Peyer's patch (tissue), 4 donors: ENCODE measurements at regions not wholly inside any gene's neighbourhood (a gene's known extent, or its start where the extent isn't known, plus 50 kb on each side); places are given as distances from the start of the nearest gene placed in this dataset.

ENCODE experiments used
- DNase-seq, 3 donors: peaks; one replicate each; pipeline ENCODE4 v3.0.0-alpha.2; 2017 to 2019
- H3K27ac ChIP-seq, 4 donors: fragments of 200-600 bp; sonication (generic); one replicate each; pipeline ENCODE4 v1.5.1; 2016 to 2019
- H3K27me3 ChIP-seq, 2 donors: fragments of 200-600 bp; sonication (generic); one replicate each; pipeline ENCODE4 v1.5.1; 2019
- H3K36me3 ChIP-seq, 3 donors: fragments of 200-600 bp; sonication (generic); one replicate each; pipeline ENCODE4 v1.5.1; 2016 to 2019
- H3K4me1 ChIP-seq, 4 donors: fragments of 200-600 bp; sonication (generic); one replicate each; pipeline ENCODE4 v1.5.1; 2016 to 2019
- H3K4me3 ChIP-seq, 4 donors: fragments of 200-600 bp; sonication (generic); 1 replicate in 3 of 4; 2 replicates in 1 of 4; pipeline ENCODE4 v1.5.1; 2016 to 2019; ENCODE audit warnings: mild to moderate bottlenecking in 1 of 4
- H3K9me3 ChIP-seq, 4 donors: fragments of 200-600 bp; sonication (generic); one replicate each; pipeline ENCODE4 v1.5.1; 2016 to 2019; ENCODE audit warnings: mild to moderate bottlenecking in 1 of 4
- POLR2A ChIP-seq, 2 donors: fragments of 450-650 bp; IDR thresholded peaks; one replicate each; pipeline ENCODE4 v1.5.1; 2017; ENCODE audit warnings: antibody characterized with exemption in 2 of 2, mild to moderate bottlenecking in 2 of 2, moderate library complexity in 2 of 2
- TF ChIP-seq, protein P1 (sequence below), 6 experiments: fragments of 450-650 bp in 4 of 6; fragments of 200-600 bp in 2 of 6; sonication (generic) in 1 of 6; IDR thresholded peaks; one replicate each; pipeline ENCODE4 v1.5.1; 2017 to 2019; ENCODE audit warnings: antibody characterized with exemption in 6 of 6, mild to moderate bottlenecking in 3 of 6, moderate library complexity in 1 of 6

DNA sequence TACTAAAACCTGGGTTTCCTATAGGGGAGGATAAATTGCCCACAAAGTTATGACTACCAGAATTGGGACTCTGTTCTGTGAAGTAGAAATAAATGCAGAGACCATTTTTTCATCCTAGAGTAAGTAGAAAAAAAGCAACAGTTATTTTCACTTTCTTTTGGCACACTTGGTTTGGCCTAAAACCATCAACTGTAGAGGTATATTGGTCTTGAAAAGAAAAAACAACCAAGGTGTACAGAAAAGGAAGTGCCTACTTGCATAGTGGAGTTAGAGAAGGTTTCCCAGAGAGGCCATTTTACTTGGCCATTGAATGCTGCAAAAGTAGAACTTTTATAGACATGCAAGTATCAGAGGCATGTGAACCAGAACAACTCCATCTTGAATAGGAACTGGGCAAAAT is 89.4 kb upstream of the TACR1 start:
- Histone ChIP-seq H3K27me3 (no peaks in the 10 kb centered on the region), H3K9me3 (no peaks in the 10 kb centered on the region), H3K27ac (no peak overlapping the region), H3K4me1 (no peaks in the 10 kb centered on the region), H3K4me3 (no peak overlapping the region), H3K36me3 (no peaks in the 10 kb centered on the region)
- TF ChIP-seq POLR2A (IDR thresholded peaks at IDR 0.05): no peak
- TF ChIP-seq, protein P1, sequence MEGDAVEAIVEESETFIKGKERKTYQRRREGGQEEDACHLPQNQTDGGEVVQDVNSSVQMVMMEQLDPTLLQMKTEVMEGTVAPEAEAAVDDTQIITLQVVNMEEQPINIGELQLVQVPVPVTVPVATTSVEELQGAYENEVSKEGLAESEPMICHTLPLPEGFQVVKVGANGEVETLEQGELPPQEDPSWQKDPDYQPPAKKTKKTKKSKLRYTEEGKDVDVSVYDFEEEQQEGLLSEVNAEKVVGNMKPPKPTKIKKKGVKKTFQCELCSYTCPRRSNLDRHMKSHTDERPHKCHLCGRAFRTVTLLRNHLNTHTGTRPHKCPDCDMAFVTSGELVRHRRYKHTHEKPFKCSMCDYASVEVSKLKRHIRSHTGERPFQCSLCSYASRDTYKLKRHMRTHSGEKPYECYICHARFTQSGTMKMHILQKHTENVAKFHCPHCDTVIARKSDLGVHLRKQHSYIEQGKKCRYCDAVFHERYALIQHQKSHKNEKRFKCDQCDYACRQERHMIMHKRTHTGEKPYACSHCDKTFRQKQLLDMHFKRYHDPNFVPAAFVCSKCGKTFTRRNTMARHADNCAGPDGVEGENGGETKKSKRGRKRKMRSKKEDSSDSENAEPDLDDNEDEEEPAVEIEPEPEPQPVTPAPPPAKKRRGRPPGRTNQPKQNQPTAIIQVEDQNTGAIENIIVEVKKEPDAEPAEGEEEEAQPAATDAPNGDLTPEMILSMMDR (IDR thresholded peaks at IDR 0.05): no peak
- no peak for DNase-seq

DNA sequence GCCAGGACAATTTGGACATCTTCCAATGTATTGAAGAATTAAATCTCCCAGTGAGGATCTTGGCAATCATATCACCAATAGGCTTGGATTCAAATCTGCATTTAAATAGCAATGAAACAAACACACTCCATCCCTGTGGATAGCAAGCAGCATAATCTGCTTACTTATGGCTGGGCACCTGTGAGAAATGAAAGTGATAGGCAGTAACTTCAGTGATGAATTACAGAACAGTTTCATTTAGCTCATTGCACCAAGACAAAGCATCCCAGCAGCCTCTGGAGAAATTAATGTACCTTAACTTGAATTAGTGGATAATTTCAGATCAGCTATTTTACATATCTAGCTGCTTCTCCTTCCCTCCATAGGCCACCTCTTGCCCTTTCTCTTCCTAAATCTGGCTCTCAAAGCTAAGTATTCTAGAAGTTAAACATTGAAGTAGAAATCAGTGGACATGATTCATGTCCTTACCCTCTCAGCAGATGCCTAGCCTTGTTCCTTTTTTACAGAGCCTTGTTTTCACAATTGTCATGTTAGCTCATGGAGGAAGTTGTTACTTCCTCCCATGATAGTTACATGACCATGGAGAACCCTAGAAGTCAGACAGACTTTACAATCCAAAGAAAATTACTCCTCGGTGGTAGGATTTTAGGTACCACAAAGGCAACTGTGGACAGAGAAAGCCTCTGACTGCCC is 88.5 kb upstream of the TACR1 start:
- no peak for DNase-seq
- Histone ChIP-seq H3K4me1 (no peaks in the 10 kb centered on the region), H3K27me3 (no peaks in the 10 kb centered on the region), H3K27ac (no peak overlapping the region), H3K4me3 (no peak overlapping the region), H3K36me3 (no peaks in the 10 kb centered on the region), H3K9me3 (no peaks in the 10 kb centered on the region)
- TF ChIP-seq, protein P1 (IDR thresholded peaks at IDR 0.05): no peak
- no peak for TF ChIP-seq POLR2A (IDR thresholded peaks at IDR 0.05)

DNA sequence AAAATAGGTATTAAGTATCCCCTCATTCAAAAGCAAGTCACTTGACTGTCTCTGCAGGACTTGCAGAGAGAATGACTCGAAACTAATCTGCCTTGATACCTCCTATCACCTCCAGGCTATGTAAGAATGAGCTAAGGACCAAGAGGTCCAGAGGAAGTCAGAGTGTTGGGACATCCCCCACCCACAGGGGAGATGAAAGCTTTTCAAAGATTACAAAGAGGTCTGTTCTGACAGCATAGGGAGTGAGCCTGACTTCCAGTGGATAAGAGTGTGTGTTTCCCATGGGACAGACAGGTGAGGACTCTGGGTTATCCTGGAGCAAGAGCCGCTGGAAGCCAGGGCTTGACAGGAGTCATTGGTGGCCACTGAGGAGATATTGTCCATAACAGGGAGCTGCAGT is 85.0 kb upstream of the TACR1 start:
- Histone ChIP-seq H3K27me3 (no peaks in the 10 kb centered on the region), H3K9me3 (no peaks in the 10 kb centered on the region), H3K27ac (no peak overlapping the region), H3K4me1 (no peaks in the 10 kb centered on the region), H3K4me3 (no peak overlapping the region), H3K36me3 (no peaks in the 10 kb centered on the region)
- no peak for DNase-seq
- TF ChIP-seq, protein P1 (IDR thresholded peaks at IDR 0.05): no peak
- TF ChIP-seq POLR2A (IDR thresholded peaks at IDR 0.05): no peak

DNA sequence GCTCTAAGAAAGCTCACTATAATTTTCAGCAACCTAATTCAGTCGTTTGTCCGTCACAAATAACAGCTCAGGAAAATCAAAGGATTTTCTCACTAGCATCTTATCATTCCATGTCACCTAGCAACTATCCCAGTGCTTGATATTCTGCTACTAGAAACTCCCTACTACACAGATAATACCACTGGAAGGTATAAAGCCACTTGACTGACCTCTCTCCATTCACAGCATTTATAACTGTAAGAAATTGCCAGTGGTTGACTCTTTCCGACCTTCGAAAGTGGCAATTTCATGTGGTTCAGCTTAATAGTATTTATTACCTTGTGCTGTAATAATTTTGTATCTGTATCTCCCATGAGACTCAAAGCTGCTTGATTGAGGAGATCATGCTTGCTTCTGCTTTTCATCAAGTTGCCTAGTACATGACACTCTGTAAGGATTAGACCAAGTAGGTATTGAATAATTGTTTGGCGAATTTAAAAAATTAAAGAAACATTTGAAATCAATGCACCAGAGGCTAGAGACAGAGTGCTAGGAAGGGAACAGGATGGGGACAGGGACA is 79.6 kb upstream of the TACR1 start:
- Histone ChIP-seq H3K27me3 (no peaks in the 10 kb centered on the region), H3K9me3 (no peaks in the 10 kb centered on the region), H3K27ac (no peak overlapping the region), H3K36me3 (no peaks in the 10 kb centered on the region), H3K4me1 (no peaks in the 10 kb centered on the region), H3K4me3 (no peak overlapping the region)
- TF ChIP-seq, protein P1 (IDR thresholded peaks at IDR 0.05): no peak
- no peak for TF ChIP-seq POLR2A (IDR thresholded peaks at IDR 0.05)
- no peak for DNase-seq

DNA sequence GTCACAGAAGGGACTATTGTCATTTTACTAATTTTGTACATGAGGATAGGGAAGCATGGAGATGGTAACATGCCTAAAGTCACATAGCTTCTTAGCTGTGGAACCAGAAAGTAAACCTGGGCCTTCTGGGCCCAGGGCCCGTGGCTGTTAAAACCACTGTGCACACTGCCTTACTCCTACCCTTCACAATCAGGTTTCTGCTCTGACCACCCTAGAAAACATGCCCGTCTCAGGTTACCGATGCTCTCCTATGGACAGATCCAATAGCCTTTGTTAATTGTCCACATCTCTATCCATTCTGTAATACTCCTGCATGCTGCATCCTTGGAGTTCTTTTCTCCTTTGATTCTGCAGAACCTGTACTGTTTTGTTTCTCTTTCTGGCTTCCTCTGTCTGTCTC is 79.0 kb upstream of the TACR1 start:
- DNase-seq: no peak
- no peaks in the 10 kb centered on the region for H3K9me3 ChIP-seq

More for the DNA sequence above, 79.0 kb upstream of the TACR1 start:
- no peak overlapping the region for H3K4me3 ChIP-seq
- H3K27ac ChIP-seq: no peak overlapping the region
- no peaks in the 10 kb centered on the region for H3K36me3 ChIP-seq
- no peak for TF ChIP-seq POLR2A (IDR thresholded peaks at IDR 0.05)
- TF ChIP-seq, protein P1 (IDR thresholded peaks at IDR 0.05): no peak
- no peaks in the 10 kb centered on the region for H3K4me1 ChIP-seq
- H3K27me3 ChIP-seq: no peaks in the 10 kb centered on the region
